ENCODE measurements at regions not wholly inside any gene's neighbourhood (a gene's known extent, or its start where the extent isn't known, plus 50 kb on each side); places are given as distances from the start of the nearest gene placed in this dataset.

- DNase-seq, result no peak
Measured at GRCh38 chr7:45235905-45236304, 78.3 kb downstream of the RAMP3 start.

GRCh38 chr7:45236666-45237065 is 79.1 kb downstream of the RAMP3 start:
- no peak for DNase-seq

- DNase-seq, result no peak
Measured at GRCh38 chr7:45237788-45238461, 80.3 kb downstream of the RAMP3 start.

GRCh38 chr7:45238806-45239205 is 81.2 kb downstream of the RAMP3 start:
- no peak for DNase-seq

- no peak for DNase-seq
Measured at GRCh38 chr7:45239486-45239885, 81.9 kb downstream of the RAMP3 start.

GRCh38 chr7:45240273-45240771 is 82.7 kb downstream of the RAMP3 start:
- no peak for DNase-seq

GRCh38 chr7:45240926-45241325 is 83.3 kb downstream of the RAMP3 start:
- DNase-seq, result no peak

- DNase-seq, result no peak
Measured at GRCh38 chr7:45241339-45242109, 83.9 kb downstream of the RAMP3 start.

- DNase-seq, result no peak
Measured at GRCh38 chr7:45242261-45242660, 84.7 kb downstream of the RAMP3 start.

GRCh38 chr7:45242698-45243097 is 85.1 kb downstream of the RAMP3 start:
- DNase-seq, result no peak

GRCh38 chr7:45244981-45245380 is 87.4 kb downstream of the RAMP3 start:
- DNase-seq, result no peak

GRCh38 chr7:45246339-45246738 is 88.7 kb downstream of the RAMP3 start:
- no peak for DNase-seq

- no peak for DNase-seq
Measured at GRCh38 chr7:45252248-45252647, 94.7 kb downstream of the RAMP3 start.

- DNase-seq, result no peak
Measured at GRCh38 chr7:45252857-45253256, 95.3 kb downstream of the RAMP3 start.

GRCh38 chr7:45253368-45253767 is 95.8 kb downstream of the RAMP3 start:
- DNase-seq, result no peak

GRCh38 chr7:45255187-45255586 is 97.6 kb downstream of the RAMP3 start:
- DNase-seq, result no peak

GRCh38 chr7:45256309-45256708 is 98.7 kb downstream of the RAMP3 start:
- DNase-seq, result no peak

- no peak for DNase-seq
Measured at GRCh38 chr7:45256775-45257174, 99.2 kb downstream of the RAMP3 start.

- no peak for DNase-seq
Measured at GRCh38 chr7:45257284-45257683, 99.7 kb downstream of the RAMP3 start.

- no peak for DNase-seq
Measured at GRCh38 chr7:45258533-45259226, 101.1 kb downstream of the RAMP3 start.

GRCh38 chr7:45259227-45259596 is 101.6 kb downstream of the RAMP3 start:
- no peak for DNase-seq

- peak; percentile 61 for DNase-seq
Measured at GRCh38 chr7:45259966-45260646, 102.5 kb downstream of the RAMP3 start.

GRCh38 chr7:45267262-45267661 is 109.7 kb downstream of the RAMP3 start:
- DNase-seq, result no peak
